ENCODE measurements at regions not wholly inside any gene's neighbourhood (a gene's known extent, or its start where the extent isn't known, plus 50 kb on each side); places are given as distances from the start of the nearest gene placed in this dataset.

- no peak for TF ChIP-seq CTCF (IDR thresholded peaks at IDR 0.05)
- TF ChIP-seq POLR2AphosphoS5 (IDR thresholded peaks at IDR 0.05; ENCODE audit: low read depth, low read length) = no peak
These were observed 127.4 kb downstream of the VCX3A start for GRCh38 chrX:6407542-6407941.
